GM21367 (cell line): ENCODE measurements at regions not wholly inside any gene's neighbourhood (a gene's known extent, or its start where the extent isn't known, plus 50 kb on each side); places are given as distances from the start of the nearest gene placed in this dataset.

Experiments used
- ATAC-seq: cut with Tn5 transposase; IDR thresholded peaks from one replicate; pipeline ENCODE4 v1.9.1; 2021; ENCODE audit not compliant: unreplicated experiment

GRCh38 chr5:167571824-167572223 is 719.6 kb upstream of the WWC1 start:
- ATAC-seq = no peak

- ATAC-seq = no peak
These were observed 717.9 kb upstream of the WWC1 start for GRCh38 chr5:167573370-167574127.

GRCh38 chr5:167574464-167574863 is 717.0 kb upstream of the WWC1 start:
- no peak for ATAC-seq

GRCh38 chr5:167575330-167575729 is 716.1 kb upstream of the WWC1 start:
- ATAC-seq = no peak

DNA sequence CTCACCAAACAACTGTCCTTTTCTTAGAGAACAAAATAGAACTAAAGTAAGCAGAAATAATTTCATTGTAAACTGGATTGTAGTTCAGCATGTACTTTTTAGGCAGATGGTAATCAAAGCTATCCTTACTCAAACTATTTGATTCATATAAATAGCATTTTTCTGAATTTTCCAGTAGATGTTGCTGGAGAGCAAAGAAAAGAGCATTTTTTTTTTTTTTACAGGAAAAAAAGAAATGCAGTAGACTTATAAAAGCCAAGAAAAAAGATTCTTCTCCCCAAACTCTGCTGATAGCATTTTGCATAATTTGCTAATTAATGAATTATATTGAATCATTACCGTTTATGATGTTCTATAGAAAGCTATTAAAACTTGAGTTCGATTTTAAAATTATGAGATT is 715.3 kb upstream of the WWC1 start:
- ATAC-seq = no peak

GRCh38 chr5:167576897-167577296 is 714.5 kb upstream of the WWC1 start:
- no peak for ATAC-seq

DNA sequence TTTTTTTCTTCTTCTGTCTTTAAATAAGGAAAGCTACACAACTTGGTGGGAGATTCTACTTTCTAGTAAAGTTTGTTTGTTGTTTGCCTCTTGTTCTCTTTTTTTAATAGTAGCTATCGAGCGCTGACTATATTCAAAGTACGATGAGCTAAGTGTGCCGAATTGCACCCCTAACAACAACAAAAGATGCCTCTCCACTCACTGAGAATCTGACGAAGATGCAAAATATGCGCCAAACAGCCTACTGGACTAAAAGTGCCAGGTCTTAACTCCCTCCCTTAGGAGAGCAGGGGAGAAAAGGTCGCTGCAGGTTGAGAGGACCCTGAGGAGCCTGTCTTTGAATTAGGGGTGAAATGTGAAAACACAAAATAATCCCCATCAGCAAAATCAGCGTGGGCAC is 713.8 kb upstream of the WWC1 start:
- no peak for ATAC-seq

DNA sequence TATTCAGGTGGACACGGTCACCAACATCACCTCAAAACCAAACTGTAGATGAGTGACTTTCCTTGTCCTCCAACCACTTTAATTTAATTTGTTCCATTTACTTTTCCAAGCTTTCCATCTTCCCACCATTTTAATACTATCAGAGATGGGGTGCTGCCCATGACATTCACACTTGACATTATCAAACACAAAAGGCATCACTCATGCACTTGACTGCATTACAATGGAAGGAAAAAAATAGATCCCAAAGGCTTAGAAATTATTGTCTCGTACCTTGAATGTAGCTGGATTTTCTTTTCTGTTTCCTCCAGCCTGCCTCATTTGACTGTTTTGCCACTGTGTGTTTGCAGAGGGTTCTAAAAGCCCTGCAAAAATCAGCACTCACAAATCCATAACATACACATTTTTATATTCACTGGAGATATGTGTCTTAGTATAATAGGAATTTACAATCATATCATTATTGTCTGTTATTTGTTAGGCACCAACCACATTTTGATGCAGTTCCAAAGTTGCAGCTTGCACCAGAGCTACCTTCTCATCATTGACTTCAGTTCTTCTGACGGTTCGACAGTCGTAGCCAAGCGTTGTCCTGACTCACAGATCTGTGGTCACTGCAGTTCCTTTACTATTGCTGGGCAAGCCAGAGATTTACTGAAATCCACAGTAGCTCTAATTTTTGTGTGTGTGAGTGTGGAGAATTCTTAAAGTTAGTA is 712.3 kb upstream of the WWC1 start:
- ATAC-seq = no peak

DNA sequence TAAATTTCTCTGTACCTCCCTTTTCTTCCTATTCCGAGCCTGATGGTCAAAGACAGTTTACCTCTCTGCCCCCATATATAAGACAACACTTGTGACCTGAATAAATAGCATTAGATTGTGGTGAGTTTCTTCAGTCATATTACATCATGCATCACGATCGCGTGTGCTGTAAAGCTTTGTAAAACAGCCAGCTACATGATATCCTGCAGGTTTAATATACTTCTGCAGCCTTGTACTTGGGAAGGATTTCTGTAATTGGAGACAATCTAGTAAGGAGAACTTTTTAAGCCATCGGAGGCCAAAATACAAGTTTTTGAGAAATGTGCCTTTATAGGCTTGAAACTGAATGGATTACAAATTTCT is 711.8 kb upstream of the WWC1 start:
- ATAC-seq = no peak

DNA sequence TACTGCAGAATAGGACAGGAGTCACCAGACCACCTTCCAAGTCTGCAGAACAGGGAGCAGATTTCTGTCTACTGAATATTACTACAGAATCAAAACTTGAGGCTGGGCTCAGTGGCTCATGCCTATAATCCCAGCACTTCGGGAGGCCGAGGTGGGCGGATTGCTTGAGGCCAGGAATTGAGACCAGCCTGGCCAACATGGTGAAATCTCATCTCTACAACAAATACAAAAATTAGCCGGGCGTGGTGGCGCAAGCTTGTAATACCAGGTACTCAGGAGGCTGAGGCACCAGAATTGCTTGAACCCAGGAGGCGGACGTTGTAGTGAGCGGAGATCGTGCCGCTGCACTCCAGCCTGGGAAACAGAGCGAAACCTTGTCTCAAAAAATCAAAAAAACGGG is 710.8 kb upstream of the WWC1 start:
- ATAC-seq = no peak

DNA sequence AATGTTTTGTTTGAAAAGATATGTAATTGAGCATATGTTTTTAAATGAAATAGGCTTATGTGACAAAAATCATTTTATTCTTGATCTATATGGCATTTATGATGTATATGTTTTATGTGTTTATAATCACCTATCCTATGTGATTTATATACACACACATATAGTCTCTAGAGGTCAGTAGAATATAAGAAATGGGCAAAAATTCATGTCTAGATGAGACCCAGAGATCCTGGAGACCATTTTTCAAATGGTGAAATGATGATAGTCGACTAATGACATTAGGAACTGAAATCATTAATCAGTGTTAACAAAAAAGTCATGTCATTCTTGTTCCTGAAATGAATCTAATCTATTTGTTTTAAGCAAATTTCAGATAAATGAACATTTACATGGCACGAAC is 709.2 kb upstream of the WWC1 start:
- ATAC-seq = no peak

DNA sequence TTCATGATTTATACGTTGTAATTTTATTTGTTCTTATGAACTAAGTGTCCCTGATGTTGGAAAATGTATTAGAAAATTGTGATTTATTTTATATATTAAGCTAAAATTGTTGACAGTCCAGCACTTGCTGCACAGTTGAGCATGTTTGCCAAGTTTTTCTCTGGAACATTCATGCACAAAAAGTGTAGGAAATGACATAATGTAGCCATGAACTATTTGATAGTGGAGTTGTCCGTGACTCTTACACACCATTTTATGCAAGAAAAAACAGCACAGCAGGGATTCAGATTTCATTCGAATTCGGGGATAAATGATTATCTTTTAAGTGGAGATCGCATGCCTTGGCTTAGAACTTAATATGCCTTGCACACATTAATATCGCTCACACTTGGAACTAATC is 708.6 kb upstream of the WWC1 start:
- ATAC-seq = no peak

DNA sequence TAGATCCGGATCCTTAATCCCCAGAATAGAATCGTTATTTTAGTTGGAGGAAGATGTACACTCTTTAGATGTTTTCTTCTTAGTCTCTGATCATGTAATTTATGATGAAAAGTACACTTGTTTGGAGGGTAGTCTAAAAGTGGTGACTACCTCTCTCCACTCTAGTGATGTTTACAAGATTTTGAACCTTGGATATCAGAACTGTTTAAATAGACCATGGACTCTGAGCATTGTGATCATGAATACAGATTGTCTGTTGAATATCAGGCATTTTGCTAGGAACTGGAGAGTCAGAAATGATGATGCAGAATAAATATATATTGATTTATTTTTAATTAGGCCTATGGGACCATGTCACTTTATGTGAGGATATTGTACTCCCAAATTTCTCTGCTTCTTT is 706.3 kb upstream of the WWC1 start:
- ATAC-seq = no peak

- no peak for ATAC-seq
These were observed 703.5 kb upstream of the WWC1 start for GRCh38 chr5:167587772-167588437.

- ATAC-seq = no peak
These were observed 699.3 kb upstream of the WWC1 start for GRCh38 chr5:167592114-167592513.

DNA sequence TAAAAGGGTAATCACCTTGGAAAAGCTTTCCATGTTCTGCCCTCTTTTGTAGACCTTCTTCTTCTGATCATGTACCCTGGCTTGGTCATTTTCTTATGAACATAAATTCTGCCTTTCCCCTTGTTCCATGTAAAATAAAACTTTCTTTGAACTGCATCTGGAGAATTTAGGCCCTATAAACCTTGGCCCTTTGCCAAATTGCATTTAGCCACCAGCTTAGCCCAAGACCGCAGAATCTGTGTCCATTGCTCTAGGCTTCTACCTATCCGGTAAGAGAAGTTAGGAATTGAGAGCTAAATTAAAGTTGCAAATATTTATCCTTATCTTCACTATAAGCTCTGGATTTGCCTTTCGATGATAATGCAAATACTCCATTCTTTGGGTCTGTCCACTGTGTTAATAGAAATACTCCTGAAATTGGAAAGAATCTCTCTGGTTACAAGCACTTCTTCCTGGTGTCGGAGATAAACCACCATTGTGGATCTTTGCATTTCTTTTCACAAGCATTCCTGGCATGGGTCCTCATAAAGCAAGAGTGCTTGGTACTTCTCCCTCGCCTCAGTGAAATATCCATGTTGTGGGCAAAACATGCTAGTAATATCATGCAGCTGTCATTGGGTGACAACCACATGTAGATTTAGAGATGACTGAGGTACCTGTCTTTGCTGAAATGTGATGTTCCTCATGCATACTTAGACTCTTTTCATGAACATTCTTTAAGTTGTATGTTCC is 698.0 kb upstream of the WWC1 start:
- no peak for ATAC-seq

GRCh38 chr5:167594061-167594435 is 697.4 kb upstream of the WWC1 start:
- ATAC-seq = no peak

- ATAC-seq = no peak
These were observed 696.7 kb upstream of the WWC1 start for GRCh38 chr5:167594750-167595149.

GRCh38 chr5:167595196-167595595 is 696.2 kb upstream of the WWC1 start:
- no peak for ATAC-seq

GRCh38 chr5:167598166-167598565 is 693.3 kb upstream of the WWC1 start:
- no peak for ATAC-seq

GRCh38 chr5:167602067-167602466 is 689.4 kb upstream of the WWC1 start:
- no peak for ATAC-seq

GRCh38 chr5:167603135-167603534 is 688.3 kb upstream of the WWC1 start:
- ATAC-seq = no peak
